GM18870 (cell line): ENCODE measurements at regions not wholly inside any gene's neighbourhood (a gene's known extent, or its start where the extent isn't known, plus 50 kb on each side); places are given as distances from the start of the nearest gene placed in this dataset.
"Not testable (repeated sequence)": the region's sequence is repeated elsewhere in the genome, so short reads cannot be mapped to it uniquely, and the experiment has no call there.

Experiments
- ATAC-seq: cut with Tn5 transposase; IDR thresholded peaks from one replicate; pipeline ENCODE4 v1.9.1; 2021; ENCODE audit warnings: moderate library complexity; ENCODE audit not compliant: unreplicated experiment

GRCh38 chr2:52107124-52107523, 1075.2 kb upstream of the NRXN1 start:
- no peak for ATAC-seq

GRCh38 chr2:52097071-52097470, 1065.1 kb upstream of the NRXN1 start:
- ATAC-seq = no peak

DNA sequence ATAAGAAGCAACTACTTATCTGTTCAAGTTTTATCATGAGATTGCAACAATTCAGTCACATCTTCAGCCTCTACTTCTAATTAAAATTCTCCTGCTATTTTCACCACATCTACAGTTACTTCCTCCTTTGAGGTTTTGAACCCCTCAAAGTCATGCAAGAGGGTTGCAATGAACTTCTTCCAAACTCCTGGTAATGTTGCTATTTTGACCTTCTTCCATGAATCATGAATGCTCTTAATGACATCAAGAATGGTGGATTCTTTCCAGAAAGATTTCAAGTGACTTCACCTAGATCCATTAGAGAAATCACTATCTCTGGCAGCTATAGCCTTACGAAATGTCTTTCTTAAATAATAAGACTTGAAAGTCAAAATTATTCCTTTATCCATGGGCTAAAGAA, 1052.8 kb upstream of the NRXN1 start:
- ATAC-seq = no peak

DNA sequence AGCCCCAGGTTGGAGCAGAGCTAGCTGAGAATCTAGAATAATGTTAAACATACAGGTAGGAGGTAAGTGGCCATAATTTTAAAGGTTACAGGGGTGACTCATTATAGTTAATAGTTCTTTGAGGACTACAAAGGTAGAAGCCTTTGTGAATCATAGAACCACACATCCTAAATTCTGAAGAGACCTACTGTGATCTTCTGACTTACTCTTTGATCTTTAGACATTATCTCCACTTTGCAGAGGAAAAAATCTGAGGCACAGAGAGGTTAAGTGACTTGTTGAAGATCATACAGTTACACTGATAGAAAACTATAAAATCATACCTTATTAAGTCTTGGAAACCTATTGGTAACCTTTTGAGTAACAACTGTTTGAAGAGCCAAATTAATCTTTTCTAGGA, 1051.3 kb upstream of the NRXN1 start:
- ATAC-seq = no peak

GRCh38 chr2:52082646-52083045, 1050.7 kb upstream of the NRXN1 start:
- ATAC-seq = no peak

DNA sequence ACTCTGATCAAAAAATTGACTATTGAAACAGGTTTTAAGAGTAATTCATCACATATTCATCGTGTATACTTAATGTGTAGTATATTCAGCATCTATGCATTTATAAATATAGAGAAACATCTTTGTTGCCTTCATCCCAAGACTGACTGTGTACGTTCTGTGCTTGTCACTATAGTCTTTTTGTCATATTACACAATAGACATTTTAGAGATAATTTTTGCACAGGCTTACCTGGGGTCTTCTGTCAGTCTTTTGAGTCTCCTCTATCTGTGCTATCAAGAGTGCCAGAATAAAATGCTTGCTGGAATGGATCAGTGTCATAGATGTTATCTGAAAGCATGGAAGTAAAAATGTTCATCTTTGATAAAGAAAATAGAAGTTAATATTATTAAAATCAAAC, 1047.7 kb upstream of the NRXN1 start:
- ATAC-seq = no peak

DNA sequence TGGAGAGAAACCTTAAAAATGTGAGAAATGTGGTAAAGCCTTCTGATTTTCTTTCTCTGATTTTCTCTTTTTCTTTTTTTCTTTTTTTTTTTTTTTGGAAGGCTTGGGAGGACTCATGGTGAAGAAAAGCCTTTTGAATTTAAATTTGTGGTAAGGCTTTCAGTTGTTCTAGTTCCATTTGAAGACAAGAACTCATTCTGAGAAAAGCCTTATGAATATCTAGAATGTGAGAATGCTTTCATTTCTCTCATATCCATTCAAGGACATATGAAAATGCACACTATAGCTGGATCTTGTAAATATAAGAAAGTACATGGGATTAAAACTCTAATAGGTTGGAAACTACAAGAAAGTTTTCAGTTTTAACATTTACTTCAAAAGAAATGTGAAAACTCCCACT, 1045.2 kb upstream of the NRXN1 start:
- ATAC-seq = no peak

- no peak for ATAC-seq
These were observed 1042.3 kb upstream of the NRXN1 start for GRCh38 chr2:52074130-52074719.

- ATAC-seq = no peak
These were observed 1041.0 kb upstream of the NRXN1 start for GRCh38 chr2:52072949-52073348.

GRCh38 chr2:52070665-52071064, 1038.7 kb upstream of the NRXN1 start:
- no peak for ATAC-seq

DNA sequence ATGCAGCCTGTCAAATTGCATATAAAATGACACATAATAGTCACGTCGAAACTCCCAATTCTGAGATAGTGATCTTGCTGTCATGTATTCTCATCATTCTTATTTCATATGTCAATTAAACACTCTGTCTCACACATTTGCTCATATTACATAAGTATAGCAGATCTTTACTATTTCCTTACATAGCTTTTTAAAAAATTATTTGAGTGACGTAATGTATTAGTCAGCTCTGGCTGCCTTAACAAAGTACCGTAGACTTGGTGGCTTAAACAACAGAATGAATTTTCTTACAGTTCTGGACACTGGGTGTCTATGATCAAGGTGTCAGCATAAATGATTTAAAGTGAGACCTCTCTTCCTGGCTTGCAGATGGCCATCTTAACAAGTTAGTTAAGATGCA, 1032.3 kb upstream of the NRXN1 start:
- ATAC-seq = no peak

GRCh38 chr2:52054824-52055223, 1022.9 kb upstream of the NRXN1 start:
- ATAC-seq = no peak

- no peak for ATAC-seq
These were observed 1004.9 kb upstream of the NRXN1 start for GRCh38 chr2:52036853-52037252.

GRCh38 chr2:52036024-52036423, 1004.1 kb upstream of the NRXN1 start:
- ATAC-seq = no peak

GRCh38 chr2:52035391-52035790, 1003.5 kb upstream of the NRXN1 start:
- ATAC-seq = no peak

DNA sequence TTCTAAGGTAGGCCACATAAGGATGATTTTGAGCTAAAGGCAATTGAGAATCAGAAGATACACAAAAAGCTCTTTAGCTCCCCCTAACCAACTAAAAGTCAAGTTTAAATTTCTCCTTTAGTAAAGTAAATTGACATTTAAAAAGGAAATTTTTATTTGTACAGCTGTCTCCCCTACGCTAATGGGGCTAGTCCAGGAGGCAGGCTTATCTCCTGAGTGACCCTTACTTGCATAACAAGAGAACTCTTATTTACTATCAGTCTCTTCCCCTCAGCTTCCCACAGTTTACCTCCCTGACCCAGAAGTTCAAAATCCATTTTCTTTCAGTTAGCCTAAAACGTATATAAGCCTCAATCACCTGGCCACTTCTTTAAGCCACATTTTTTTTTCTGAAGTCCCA, 1002.8 kb upstream of the NRXN1 start:
- ATAC-seq = no peak

DNA sequence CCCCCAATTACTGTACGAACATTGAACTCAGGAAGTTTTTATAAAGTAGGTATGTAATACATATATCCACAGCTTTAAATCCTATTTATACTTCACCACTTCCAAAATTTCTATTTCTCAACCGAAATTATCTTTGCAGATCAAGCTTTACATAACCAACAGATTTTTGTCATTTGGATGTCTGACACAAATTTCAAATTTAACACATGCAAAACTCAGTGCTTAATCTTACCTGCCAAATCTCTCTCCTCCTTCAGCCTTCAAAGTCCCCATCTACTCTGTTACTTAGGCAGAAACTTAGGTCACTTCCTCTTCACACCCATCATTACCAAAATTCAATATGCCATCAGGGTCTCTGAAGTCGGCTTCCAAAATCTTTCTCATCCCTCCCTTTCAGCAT, 990.1 kb upstream of the NRXN1 start:
- no peak for ATAC-seq

GRCh38 chr2:52017646-52018235, 985.8 kb upstream of the NRXN1 start:
- ATAC-seq = no peak

- ATAC-seq = not testable (repeated sequence)
These were observed 975.0 kb upstream of the NRXN1 start for GRCh38 chr2:52006821-52007366.

- no peak for ATAC-seq
These were observed 968.4 kb upstream of the NRXN1 start for GRCh38 chr2:52000151-52000855.

DNA sequence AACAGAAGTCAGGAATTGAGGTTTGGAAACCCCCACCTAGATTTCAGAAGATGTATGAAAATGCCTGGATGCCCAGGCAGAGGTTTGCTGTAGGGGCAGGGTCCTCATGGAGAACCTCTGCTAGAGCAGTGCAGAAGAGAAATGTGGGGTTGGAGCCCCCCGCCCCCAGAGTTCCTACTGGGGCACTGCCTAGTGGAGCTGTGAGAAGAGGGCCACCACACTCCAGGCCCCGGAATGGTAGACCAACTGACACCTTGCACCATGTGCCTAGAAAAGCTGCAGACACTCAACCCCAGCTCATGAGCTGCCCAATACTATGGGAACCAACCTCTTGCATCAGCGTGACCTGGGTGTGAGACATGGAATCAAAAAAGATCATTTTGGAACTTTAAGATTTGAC, 967.0 kb upstream of the NRXN1 start:
- no peak for ATAC-seq

GRCh38 chr2:51997571-51997970, 965.6 kb upstream of the NRXN1 start:
- ATAC-seq = no peak
